GM19372 (cell line): ENCODE measurements at regions not wholly inside any gene's neighbourhood (a gene's known extent, or its start where the extent isn't known, plus 50 kb on each side); places are given as distances from the start of the nearest gene placed in this dataset.
"Not testable (repeated sequence)": the region's sequence is repeated elsewhere in the genome, so short reads cannot be mapped to it uniquely, and the experiment has no call there.

ENCODE experiments used
- ATAC-seq: cut with Tn5 transposase; IDR thresholded peaks from one replicate; pipeline ENCODE4 v1.9.1; 2021; ENCODE audit warnings: mild to moderate bottlenecking, low read depth, moderate library complexity; ENCODE audit not compliant: unreplicated experiment

DNA sequence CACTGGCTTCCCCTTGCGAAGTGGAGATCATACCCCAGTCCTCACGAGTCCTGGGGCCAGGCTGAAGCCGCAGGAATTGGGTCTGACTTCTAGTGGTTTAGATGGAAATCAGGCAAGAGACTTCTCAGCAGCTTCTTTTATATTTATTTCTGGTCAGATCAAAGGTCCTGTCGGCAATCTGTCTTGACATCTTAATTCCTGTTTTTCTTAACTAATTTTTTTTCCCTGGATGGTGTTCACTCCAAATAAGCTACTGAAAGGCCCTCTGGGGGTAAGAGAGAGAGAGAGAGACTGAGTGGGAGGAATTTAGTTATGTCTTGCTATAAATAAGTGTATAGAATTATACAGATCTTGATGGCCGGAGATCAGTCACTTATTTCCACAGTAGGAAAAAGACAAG lies 698.7 kb upstream of the TBX3 start:
- ATAC-seq, result no peak

DNA sequence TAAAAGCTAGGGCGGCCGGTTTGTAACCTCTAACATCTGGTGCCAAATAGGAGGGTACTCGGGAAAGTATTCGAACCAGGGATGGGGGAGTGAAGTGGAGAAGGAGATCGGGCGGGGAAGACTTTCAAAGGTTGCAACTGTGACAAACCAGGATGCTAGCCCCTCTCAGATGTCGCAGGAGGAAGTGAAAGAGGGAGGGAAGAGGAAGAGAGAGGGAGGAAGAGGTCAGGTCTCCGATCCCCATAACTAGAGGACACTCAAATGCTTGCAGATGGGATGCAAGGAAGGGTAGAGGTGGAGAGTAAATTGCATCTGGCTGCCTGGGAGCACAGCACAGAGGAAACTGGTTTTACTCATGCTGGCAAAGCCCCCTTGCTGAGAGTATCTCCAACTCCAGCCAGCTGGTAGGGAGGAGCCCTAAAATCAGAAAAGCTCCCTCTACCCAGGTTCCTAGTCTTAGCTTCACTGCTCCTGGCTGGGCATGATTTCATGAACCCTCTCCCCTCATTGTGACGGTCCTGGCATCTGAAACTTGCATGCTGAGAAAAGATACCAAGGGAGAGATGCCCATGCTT lies 696.7 kb upstream of the TBX3 start:
- ATAC-seq, result no peak

DNA sequence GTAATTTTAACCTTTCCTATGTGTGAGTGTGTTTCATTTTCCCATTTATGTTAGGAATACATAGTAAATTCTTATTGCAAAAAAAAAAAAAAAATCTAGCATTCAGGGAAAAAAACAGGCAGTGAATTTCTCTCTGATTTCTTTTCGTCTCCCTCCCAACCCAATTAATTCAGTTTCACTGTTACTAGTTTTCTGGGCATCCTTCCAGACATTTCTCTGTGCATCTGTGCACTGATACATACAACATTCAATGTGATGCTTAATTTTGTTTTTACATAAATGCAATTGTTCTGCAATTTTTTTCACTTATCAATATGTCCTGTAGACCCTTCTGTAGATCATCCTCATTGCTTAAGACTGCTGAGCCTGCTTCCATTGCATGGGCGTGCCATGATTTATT lies 694.3 kb upstream of the TBX3 start:
- no peak for ATAC-seq

DNA sequence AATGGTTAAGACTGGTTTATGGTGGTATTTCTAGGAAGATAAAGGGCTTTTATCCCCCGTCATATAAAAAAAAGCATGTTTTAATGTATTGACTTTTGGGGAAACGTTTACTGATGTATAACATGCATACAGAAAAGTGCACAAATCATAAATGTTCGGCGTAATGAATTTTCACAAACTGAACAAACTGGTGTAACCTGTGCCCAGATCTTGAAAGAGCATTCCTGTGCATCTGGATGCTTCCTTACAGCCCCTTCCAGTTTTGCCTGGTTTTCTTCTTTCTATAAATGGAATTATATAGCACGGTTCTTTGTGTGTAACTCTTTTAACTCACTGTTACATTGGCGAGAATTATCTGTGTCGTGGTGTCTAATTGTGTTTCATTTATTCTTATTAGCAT lies 693.8 kb upstream of the TBX3 start:
- no peak for ATAC-seq

DNA sequence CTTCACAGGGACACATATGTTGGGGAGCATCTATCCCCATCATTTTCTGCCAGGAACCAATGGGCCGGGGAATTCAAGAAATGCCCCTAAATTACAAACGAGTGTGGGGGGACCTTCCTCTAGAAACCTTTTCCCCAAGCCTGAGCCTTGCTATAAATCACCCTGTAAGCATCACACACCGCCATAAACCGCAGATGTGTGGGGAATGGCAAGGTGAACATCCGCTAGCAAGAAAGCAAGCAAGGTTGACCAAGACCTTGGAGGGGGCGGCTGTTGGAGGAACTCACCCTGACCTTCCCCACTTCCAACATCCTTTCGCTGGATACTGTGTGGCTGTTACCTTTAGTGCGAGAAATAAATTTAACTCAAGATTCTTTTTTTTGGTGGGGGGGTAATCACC lies 693.3 kb upstream of the TBX3 start:
- ATAC-seq, result no peak

DNA sequence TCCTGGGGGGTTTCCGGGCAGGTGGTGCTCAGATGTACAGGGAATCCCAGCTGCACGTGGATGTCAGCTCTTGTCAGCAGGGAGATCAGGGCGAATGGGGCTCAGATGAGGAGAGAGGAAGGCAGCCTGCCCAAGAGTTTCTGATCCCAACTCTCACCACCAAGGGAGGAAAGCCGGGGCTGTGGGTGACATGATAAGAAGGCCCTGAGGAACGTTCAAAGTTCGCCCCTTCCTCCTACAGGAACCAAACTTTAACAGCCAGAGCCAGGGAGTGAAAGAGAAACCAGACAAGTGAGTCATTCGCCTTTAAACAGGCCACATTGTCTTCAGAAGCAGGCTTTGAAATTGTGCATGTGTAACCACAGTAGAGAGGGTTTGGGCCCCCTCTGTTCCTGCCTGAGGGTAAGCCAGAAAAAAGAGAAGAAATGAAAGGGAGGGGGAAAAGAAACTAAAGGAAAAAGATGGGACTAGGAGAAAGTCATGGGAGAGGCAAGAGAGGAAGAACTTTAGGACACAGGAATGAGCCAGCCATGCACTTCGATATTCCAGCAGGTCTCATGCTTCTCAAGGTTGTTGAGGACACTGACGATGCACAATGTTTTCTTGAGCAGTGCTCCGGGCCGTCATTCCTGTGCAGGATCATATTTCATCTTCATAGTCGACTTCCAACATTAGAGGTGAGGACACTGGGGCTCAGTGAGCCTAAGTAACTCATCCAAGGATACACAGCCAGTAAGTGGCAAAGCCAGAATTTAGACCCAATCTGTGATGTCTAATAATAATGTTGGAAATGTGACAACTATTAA lies 691.4 kb upstream of the TBX3 start:
- ATAC-seq, result peak; percentile 93

DNA sequence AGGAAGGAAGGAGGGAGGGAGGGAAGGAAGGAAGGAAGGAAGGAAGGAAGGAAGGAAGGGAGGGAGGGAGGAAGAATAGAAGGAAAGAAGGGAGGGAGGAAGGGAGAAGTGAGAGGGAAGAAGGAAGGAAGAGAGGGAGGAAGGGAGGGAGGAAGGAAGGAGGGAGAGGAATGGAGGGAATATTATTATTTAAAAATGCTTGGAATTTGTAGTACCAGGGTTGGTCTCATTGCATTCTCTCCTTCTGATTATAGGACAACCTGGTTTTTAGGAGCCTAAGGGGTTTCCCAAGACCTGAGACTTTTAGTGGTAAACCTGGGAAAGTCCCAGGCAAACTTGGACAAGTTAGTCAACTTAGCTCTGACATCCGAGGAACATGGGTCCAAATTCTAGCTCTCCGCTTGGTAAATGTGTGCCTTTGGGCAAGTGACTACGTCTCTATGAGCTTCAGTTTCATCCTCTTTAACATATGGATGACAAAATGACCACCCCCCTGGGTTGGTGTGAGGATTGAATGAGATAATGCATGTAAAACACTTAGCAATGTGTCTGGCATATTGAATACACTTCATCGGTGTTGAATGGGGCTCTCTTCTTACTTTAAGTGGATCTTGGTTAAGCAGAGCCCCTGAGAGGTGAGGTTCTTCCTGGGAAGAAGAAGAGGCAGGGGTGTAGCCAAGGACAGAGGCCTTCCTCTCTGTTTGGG lies 690.7 kb upstream of the TBX3 start:
- peak; percentile 18 for ATAC-seq

DNA sequence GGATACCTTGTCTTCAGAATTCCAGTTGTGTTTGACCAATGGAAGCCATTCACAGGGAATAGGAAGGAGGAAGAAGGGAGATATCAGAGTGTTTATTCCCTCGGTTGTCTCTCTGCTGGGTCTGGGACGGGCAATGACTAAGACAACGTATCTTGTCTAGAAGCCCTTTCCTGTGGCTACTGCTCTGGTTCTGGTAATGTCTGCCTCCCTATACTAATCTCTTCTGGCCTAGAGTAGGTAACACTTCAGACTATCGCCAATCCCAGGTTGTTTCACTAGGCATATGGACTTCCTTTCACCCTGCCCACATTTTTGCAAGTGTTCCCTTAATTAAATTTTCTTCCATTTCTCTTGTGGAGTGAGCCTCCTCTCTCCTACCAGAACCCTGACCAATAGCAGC lies 687.7 kb upstream of the TBX3 start:
- no peak for ATAC-seq

DNA sequence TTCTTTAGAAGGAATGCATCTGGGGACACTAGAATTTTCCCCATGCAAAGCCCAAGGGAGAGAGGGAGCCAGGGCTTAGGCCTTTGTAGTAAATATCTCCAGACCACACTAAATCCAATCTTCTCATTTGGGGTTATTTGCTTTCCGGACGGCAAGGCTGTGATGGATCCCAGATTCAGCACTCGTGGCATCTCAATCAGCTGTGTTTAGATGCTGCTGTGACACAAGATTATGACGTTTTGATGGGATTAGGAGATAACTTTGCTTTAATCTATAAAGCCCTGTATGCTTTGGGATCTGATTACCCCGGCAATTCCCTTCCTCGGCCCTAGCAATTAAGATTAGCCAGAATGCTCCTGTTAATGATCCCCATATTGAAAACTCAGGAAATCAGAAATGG lies 686.7 kb upstream of the TBX3 start:
- no peak for ATAC-seq

DNA sequence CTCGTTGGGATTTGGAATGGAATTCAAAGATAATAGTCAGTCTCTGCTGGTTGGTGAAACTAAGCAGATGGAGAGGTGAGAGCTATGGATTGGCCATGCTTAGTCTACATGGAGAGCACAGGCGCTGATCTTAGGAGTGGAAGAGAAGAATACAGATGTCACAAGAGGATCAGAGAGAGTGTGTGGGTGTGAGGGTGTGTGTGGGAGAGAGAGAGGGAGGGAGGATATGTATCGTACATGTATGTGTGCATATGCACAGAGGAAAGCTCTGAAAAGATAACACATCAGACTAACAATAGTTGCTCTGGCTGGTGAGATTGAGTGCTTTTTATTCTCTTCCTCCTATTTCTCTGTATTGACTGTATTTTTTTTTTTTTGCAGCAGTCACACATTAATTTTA lies 686.2 kb upstream of the TBX3 start:
- no peak for ATAC-seq

DNA sequence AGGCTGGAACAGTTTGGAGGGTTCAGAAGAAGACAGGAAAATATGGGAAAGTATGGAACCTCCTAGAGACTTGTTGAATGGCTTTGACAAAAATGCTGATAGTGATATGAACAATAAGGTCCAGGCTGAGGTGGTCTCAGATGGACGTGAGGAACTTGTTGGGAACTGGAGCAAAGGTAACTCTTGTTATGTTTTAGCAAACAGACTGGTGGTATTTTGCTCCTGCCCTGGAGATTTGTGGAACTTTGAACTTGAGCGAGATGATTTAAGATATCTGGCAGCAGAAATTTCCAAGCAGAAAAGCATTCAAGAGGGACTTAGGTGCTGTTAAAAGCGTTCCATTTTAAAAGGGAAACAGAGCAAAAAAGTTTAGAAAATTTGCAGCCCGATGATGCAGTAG lies 682.3 kb upstream of the TBX3 start:
- ATAC-seq, result not testable (repeated sequence)

DNA sequence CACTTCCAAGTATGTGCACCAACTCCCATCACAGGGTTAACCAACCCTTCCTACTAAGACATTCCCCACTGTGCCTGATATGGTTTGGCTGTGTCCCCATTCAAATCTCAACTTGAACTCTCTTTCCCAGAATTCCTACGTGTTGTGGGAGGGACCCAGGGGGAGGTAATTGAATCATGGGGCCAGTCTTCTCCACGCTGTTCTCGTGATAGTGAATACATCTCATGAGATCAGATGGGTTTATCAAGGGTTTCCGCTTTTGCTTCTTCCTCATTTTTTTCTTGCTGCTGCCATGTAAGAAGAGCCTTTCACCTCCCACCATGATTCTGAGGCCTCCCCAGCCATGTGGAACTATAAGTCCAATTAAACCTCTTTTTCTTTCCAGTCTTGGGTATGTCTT lies 681.8 kb upstream of the TBX3 start:
- not testable (repeated sequence) for ATAC-seq

DNA sequence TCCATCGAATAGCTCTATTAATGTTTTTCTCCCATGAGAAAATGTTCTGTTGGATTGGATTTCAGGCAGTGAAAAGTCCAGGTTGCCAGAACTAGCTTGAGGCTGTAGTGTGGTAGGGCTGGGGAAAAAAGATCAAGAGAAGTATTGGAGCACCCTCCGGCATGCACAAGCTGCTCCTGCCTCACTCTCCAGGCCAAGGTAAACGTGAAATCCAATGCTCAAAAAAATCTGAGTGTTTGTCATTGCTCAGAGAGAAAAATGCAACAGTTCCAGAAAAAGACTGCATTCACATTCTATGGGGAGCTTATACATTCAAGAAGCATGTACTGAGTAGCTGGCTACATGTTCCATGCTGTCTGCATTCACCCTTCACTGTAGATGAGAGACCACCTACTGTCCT lies 680.9 kb upstream of the TBX3 start:
- ATAC-seq, result no peak

DNA sequence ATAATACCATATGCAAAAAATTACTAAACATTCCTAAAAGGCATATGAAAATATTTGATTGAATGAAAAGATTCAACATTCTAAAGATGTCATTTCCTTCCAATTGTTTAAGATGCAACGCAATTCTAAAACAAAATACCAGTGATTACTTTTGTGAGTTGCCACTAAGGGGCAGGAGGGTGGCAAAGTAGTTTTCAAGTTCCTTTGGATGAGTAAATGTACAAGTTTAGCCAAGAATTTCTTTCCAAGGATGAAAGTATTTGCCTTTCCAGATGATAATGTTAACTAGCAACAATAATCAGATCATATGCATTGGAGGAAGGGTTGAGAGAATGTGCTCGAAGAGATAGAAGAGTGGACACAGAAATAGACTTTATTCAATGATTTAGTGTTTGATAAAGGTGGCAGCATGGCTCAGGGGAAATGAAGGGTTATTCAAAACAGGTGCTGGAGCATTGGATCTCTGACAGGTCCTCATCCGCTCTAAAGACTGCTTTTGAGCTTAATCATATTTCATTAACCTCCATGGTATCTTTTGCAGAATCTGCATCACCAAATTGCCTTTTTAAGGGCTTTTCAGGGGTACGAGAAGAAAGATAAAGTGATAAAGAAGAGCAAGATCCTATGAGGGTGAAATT lies 678.5 kb upstream of the TBX3 start:
- ATAC-seq, result no peak

DNA sequence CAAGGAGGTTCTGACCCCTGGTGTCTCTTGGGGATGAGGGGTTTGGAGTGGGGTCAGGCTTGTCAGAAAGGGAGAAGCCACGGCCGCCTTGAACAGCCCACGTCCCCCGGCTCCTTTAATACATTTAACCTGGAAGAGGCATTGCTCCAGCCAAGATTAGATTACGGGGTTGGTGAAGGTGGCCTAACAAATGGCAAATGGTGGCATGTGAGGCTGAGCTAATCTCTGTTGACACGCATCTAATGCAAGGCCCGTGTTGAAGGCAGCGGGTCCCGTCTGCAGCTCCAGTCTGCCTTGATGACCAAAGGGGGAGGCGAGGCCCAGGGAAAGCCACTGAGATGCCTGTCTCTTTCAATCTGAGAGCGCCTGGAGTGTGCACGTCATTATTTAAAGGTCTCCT lies 673.7 kb upstream of the TBX3 start:
- no peak for ATAC-seq

DNA sequence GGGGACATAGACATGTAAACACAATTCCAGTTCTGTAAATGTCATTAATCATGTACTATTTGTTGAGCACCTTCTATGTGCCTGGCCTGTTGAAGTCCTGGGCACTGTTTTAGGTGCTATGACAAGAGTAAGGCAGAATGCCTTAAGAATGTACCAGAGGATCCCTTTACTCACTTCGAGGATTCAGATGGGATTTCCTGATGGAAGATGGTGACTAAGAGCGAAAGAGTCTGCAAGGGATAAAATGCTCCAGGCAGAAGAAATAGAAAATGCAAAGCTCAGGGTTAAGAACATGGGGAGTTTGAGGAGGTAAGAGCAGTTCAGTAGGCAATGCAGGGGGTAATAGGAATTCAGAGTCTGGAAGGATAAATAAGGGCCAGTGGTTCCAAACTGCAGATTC lies 671.3 kb upstream of the TBX3 start:
- no peak for ATAC-seq

DNA sequence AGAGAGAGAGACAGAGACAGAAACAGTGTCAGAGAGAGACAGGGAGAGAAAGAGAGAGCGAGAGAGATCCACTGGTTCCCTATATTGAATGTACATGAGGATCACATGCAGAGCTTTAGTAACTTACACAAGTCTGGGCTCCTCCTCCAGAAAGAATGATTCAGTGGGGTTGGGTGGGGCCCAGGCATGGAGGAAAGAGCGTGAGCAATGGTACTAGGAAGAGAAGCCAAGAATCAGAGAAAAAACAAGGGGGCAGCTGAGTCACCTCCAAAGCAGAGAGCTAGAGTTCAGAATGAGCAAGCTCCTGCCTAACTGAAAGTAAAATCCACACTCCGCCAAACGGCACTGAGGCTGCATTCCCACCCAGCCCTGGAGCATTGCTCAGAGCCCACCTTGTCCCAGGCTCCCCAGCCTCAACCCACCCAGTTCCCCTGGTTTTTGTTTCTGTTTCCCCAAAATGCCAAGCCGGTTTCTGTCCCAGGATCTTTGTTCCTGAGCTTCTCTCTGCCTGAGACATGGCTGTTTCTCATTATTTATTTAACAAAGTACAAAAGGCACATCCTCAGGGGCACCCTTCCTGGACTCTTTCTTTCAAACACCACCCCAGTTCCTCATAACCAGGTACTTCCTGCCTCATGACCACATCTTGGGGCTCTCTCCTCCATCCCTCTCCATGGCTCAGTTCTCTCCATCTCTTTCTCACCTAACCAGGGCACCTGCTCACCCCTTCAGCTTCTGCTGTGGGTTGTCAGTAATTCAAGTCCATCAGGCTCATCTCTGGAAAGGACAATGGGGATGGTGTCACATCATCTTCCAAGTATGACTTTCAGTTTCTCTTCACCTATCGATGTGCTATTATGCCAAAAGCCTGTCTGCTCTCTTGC lies 670.3 kb upstream of the TBX3 start:
- no peak for ATAC-seq

DNA sequence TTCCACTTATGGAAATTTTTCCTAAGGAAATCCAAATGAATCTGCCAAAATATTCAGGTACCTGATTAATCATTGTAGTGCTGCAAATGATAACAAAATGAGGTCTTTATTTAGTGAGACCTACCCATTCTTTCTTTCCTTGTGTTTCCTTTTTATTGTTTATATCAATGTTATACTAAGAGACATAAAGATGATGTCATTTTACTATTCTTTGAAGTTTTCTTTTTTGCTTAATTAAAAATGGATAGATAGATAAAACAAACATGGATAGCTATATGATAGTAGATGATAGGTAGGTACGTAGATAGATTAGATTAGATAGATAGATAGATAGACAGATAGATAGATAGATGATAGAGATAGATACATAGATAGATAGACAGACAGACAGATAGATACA lies 669.5 kb upstream of the TBX3 start:
- no peak for ATAC-seq

DNA sequence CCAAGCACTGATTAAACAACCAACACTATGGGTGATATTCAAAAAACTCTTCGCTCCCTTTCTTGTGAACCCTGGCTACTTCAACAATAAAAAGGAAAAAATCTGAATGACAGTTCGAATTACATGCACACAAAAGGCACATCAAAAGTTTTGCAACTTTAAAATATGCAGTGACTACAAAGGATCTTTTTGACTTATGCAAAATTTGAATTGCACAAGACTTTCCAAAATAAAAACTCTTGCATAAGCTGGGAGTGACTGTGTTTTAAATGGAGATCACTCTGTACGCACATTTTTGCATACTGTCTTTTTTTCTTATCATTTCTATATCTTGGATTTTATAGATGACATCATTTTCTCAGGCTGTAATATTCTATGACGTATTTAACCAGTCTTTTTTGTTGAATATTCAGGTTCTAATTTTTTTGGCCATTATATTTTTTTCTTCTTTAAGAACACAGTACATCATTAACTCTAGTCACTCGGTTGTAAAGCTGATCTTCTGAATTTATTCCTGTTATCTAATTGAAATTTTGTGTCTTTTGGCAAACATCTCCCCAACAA lies 667.6 kb upstream of the TBX3 start:
- no peak for ATAC-seq

DNA sequence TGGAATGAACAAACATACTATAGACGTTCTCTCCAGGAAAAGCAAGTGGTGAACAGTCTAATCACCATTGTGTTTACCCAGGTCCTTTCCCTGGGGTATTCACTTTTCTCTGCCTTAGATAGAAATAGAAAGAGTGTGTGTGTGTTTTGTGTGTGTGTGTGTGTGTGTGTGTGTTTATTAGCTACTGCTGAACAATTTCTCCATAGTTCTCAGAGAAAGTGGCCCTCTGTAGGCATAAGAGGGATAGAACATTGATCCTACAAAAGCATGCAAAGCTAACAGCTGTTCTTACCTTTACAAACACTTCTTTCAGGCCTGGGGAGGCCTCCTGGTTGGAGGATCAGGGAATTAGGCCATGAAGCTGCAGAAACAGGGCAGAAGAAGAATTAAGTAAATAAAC lies 665.7 kb upstream of the TBX3 start:
- ATAC-seq, result no peak
